A673 (cell line): ENCODE measurements at regions not wholly inside any gene's neighbourhood (a gene's known extent, or its start where the extent isn't known, plus 50 kb on each side); places are given as distances from the start of the nearest gene placed in this dataset.

Experiments
- BruUV-seq: library from RNA; stranded (reverse); fragments of 400-500 nt; replicated peaks from 2 replicates; lab custom pipeline; 2021; lab: Mats Ljungman, UMichigan
- CTCF ChIA-PET: fragments of 300-600 bp; sonication (Branson Sonifier 250); formaldehyde crosslinking; loops from one replicate; lab custom pipeline; 2022; ENCODE audit warnings: antibody characterized with exemption; lab: Charles Lee
- POLR2A ChIA-PET: fragments of 300-600 bp; sonication (Branson Sonifier 250); formaldehyde crosslinking; loops from one replicate; lab custom pipeline; 2022; ENCODE audit warnings: antibody characterized with exemption; ENCODE audit not compliant: low non-redundant PET; lab: Charles Lee
- DNase-seq: peaks from one replicate; pipeline ENCODE4 v3.0.0-alpha.2; 2015; ENCODE audit warnings: low spot score
- H3K27ac ChIP-seq: fragments of 200-600 bp; sonication (generic); 2 replicates; pipeline ENCODE4 v1.5.1; 2016; ENCODE audit warnings: mixed run types, low read depth, mild to moderate bottlenecking, mixed read lengths, antibody characterized with exemption, low read length; ENCODE audit not compliant: poor library complexity, severe bottlenecking
- H3K27me3 ChIP-seq: fragments of 200-600 bp; sonication (generic); replicated peaks from 2 replicates; pipeline ENCODE4 v1.6.1; 2017; ENCODE audit warnings: mixed run types, low read depth, mild to moderate bottlenecking, mixed read lengths, antibody characterized with exemption, low read length; ENCODE audit not compliant: insufficient read depth, poor library complexity
- H3K36me3 ChIP-seq: fragments of 200-600 bp; sonication (generic); 2 replicates; pipeline ENCODE4 v1.6.1; 2016; ENCODE audit warnings: mixed run types, mild to moderate bottlenecking, mixed read lengths, antibody characterized with exemption, low read length; ENCODE audit not compliant: insufficient read depth, poor library complexity, severe bottlenecking
- H3K4me1 ChIP-seq: fragments of 200-600 bp; sonication (generic); 2 replicates; pipeline ENCODE4 v1.6.1; 2017; ENCODE audit warnings: mixed run types, mild to moderate bottlenecking, mixed read lengths, antibody characterized with exemption, low read length; ENCODE audit not compliant: insufficient read depth, poor library complexity, severe bottlenecking
- H3K4me3 ChIP-seq: fragments of 200-600 bp; sonication (generic); 2 replicates; pipeline ENCODE4 v1.5.1; 2016; ENCODE audit warnings: low read depth, mixed run types, mild to moderate bottlenecking, mixed read lengths, low read length; ENCODE audit not compliant: poor library complexity, severe bottlenecking
- H3K9me3 ChIP-seq: fragments of 200-600 bp; sonication (generic); 2 replicates; pipeline ENCODE4 v1.6.1; 2016; ENCODE audit warnings: mixed run types, low read depth, mild to moderate bottlenecking, mixed read lengths, antibody characterized with exemption, low read length; ENCODE audit not compliant: poor library complexity, severe bottlenecking
- CTCF ChIP-seq: fragments of 300-800, 200-600 bp; sonication (generic); conservative IDR thresholded peaks from 2 replicates; pipeline ENCODE4 v1.5.1; 2017; ENCODE audit warnings: low read depth, mild to moderate bottlenecking, antibody characterized with exemption, low read length, moderate library complexity, mixed read lengths
- EZH2 ChIP-seq: fragments of 200-600 bp; sonication (generic); IDR thresholded peaks from 2 replicates; pipeline ENCODE4 v1.6.1; 2017; ENCODE audit warnings: borderline replicate concordance, low read depth, mild to moderate bottlenecking, mixed read lengths, antibody characterized with exemption, low read length; ENCODE audit not compliant: poor library complexity, severe bottlenecking
- intact Hi-C: fragments of 100-400 bp; cut with micrococcal nuclease; formaldehyde crosslinking; loops from one replicate; pipeline ENCODE4 v1.10.0; 2022; ENCODE audit not compliant: unreplicated experiment

DNA sequence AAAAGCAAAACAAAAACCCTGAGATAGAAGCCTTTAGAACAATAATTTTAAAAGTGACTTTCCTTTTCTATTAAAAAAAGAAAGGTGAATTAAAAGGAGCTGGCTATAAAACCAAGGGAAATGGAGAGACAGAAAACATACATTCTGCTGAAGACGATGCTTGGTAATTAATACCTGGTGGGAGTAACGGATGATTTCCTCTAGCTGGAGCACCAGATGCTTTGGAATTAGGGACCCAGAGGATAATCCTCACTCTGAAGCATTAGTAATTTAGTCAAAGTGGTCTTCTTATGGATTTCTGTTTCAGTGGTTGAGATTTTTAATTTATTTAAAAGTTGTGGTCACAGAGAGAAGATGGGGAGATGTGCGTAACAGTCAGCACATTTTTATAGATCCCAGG lies 982.5 kb downstream of the TLE4 start:
- CTCF ChIA-PET = no interaction called here
- no peaks in the 10 kb centered on the region for H3K27me3 ChIP-seq
- H3K4me1 ChIP-seq = peaks cover 9% of the 10 kb centered on the region
- TF ChIP-seq CTCF (no peak), EZH2 (no peak)
- no peaks in the 10 kb centered on the region for H3K9me3 ChIP-seq
- intact Hi-C loops = no loop called here
- H3K4me3 ChIP-seq = no peak overlapping the region
- peak; percentile 52 for DNase-seq
- POLR2A ChIA-PET = no interaction called here
- no TSS peak for BruUV-seq
- no peaks in the 10 kb centered on the region for H3K36me3 ChIP-seq
- no peak overlapping the region for H3K27ac ChIP-seq

GRCh38 chr9:80552931-80553330 lies 981.2 kb downstream of the TLE4 start:
- BruUV-seq = no TSS peak
- POLR2A ChIA-PET = no interaction called here
- no peak for DNase-seq

DNA sequence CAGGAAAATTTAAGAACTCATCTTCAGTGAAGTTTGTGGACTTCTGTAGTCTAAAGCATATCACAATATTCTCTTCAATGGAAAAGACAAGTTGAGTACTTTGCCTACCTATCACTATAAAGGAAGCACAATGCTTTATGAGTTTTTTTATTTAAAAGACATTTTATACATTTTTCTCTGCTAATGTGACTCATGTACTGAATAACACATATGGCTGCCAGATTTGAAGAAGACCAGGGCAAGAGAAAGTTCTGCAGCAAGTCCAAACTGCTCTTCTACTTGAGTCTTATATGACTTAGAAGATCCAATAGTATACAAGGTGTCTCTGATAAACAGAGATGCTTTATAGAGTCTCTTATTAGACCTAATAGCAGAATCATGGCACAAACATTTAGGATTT lies 978.4 kb downstream of the TLE4 start:
- Histone ChIP-seq H3K27me3 (no peaks in the 10 kb centered on the region), H3K9me3 (no peaks in the 10 kb centered on the region), H3K4me3 (no peak overlapping the region), H3K27ac (no peak overlapping the region), H3K4me1 (peaks cover 3% of the 10 kb centered on the region), H3K36me3 (no peaks in the 10 kb centered on the region)
- intact Hi-C loops = no loop called here
- CTCF ChIA-PET = interaction anchor here (0.6 kb wide), 1 partner anchor 35 kb away, joined by 4 read pairs; no protein-coding TSS in a partner anchor
- no peak for DNase-seq
- no TSS peak for BruUV-seq
- POLR2A ChIA-PET = no interaction called here
- TF ChIP-seq CTCF (no peak), EZH2 (no peak)

More at GRCh38 chr9:80552931-80553330, 981.2 kb downstream of the TLE4 start:
- Histone ChIP-seq H3K27ac (no peak overlapping the region), H3K9me3 (no peaks in the 10 kb centered on the region), H3K4me1 (peaks cover 9% of the 10 kb centered on the region), H3K4me3 (no peak overlapping the region), H3K36me3 (no peaks in the 10 kb centered on the region), H3K27me3 (no peaks in the 10 kb centered on the region)
- intact Hi-C loops = no loop called here
- CTCF ChIA-PET = no interaction called here
- TF ChIP-seq CTCF = no peak
- TF ChIP-seq EZH2 = no peak
